ENCODE measurements at regions not wholly inside any gene's neighbourhood (a gene's known extent, or its start where the extent isn't known, plus 50 kb on each side); places are given as distances from the start of the nearest gene placed in this dataset.

GRCh38 chr5:106545325-106545724 lies 1125.4 kb downstream of the EFNA5 start:
- Histone ChIP-seq H3K27ac (ENCODE audit: low read depth in 2 of 2, low read length in 2 of 2) (no peak overlapping the region), H3K27me3 (ENCODE audit: control insufficient read depth, insufficient read depth, low read length) (no peaks in the 10 kb centered on the region), H3K4me1 (ENCODE audit: control insufficient read depth in 2 of 3, insufficient read depth in 2 of 3, low read depth in 1 of 3, low read length in 3 of 3) (no peaks in the 10 kb centered on the region), H3K36me3 (ENCODE audit: control insufficient read depth in 2 of 3, insufficient read depth in 3 of 3, low read length in 3 of 3) (no peaks in the 10 kb centered on the region), H3K9me3 (ENCODE audit: control insufficient read depth in 2 of 3, insufficient read depth in 1 of 3, low read length in 3 of 3) (peaks cover 0 to 28% (median 3%) of the 10 kb centered on the region in 3 donors), H3K4me3 (ENCODE audit: low read length in 3 of 3) (no peak overlapping the region), H3K9ac (ENCODE audit: low read length in 3 of 3) (no peak overlapping the region)
- no peak for TF ChIP-seq CTCF (IDR thresholded peaks at IDR 0.05; ENCODE audit: borderline replicate concordance, extremely low read depth, insufficient read depth)
- DNase-seq (no peak), FAIRE-seq (no peak)
- intact Hi-C loops (cut with DNase I), result no loop called here

GRCh38 chr5:106543330-106543729 lies 1127.4 kb downstream of the EFNA5 start:
- Histone ChIP-seq H3K4me3 (ENCODE audit: low read length in 3 of 3) (no peak overlapping the region), H3K4me1 (ENCODE audit: control insufficient read depth in 2 of 3, insufficient read depth in 2 of 3, low read depth in 1 of 3, low read length in 3 of 3) (no peaks in the 10 kb centered on the region), H3K27me3 (ENCODE audit: control insufficient read depth, insufficient read depth, low read length) (no peaks in the 10 kb centered on the region), H3K36me3 (ENCODE audit: control insufficient read depth in 2 of 3, insufficient read depth in 3 of 3, low read length in 3 of 3) (no peaks in the 10 kb centered on the region), H3K27ac (ENCODE audit: low read depth in 2 of 2, low read length in 2 of 2) (no peak overlapping the region), H3K9ac (ENCODE audit: low read length in 3 of 3) (no peak overlapping the region), H3K9me3 (ENCODE audit: control insufficient read depth in 2 of 3, insufficient read depth in 1 of 3, low read length in 3 of 3) (peaks cover 0 to 28% (median 3%) of the 10 kb centered on the region in 3 donors)
- intact Hi-C loops (cut with DNase I), result no loop called here
- no peak for FAIRE-seq
- no peak for TF ChIP-seq CTCF (IDR thresholded peaks at IDR 0.05; ENCODE audit: borderline replicate concordance, extremely low read depth, insufficient read depth)
- no peak for DNase-seq

GRCh38 chr5:106530150-106530549 lies 1140.6 kb downstream of the EFNA5 start:
- Histone ChIP-seq H3K9ac (ENCODE audit: low read length in 3 of 3) (no peak overlapping the region), H3K9me3 (ENCODE audit: control insufficient read depth in 2 of 3, insufficient read depth in 1 of 3, low read length in 3 of 3) (no peaks in the 10 kb centered on the region), H3K27ac (ENCODE audit: low read depth in 2 of 2, low read length in 2 of 2) (no peak overlapping the region), H3K36me3 (ENCODE audit: control insufficient read depth in 2 of 3, insufficient read depth in 3 of 3, low read length in 3 of 3) (no peaks in the 10 kb centered on the region), H3K27me3 (ENCODE audit: control insufficient read depth, insufficient read depth, low read length) (no peaks in the 10 kb centered on the region), H3K4me3 (ENCODE audit: low read length in 3 of 3) (no peak overlapping the region), H3K4me1 (ENCODE audit: control insufficient read depth in 2 of 3, insufficient read depth in 2 of 3, low read depth in 1 of 3, low read length in 3 of 3) (no peaks in the 10 kb centered on the region)
- DNase-seq (no peak), FAIRE-seq (no peak)
- no peak for TF ChIP-seq CTCF (IDR thresholded peaks at IDR 0.05; ENCODE audit: borderline replicate concordance, extremely low read depth, insufficient read depth)
- intact Hi-C loops (cut with DNase I), result no loop called here

- H3K9me3 ChIP-seq (ENCODE audit: control insufficient read depth in 2 of 3, insufficient read depth in 1 of 3, low read length in 3 of 3), result no peaks in the 10 kb centered on the region
- H3K27me3 ChIP-seq (ENCODE audit: control insufficient read depth, insufficient read depth, low read length), result no peaks in the 10 kb centered on the region
- H3K9ac ChIP-seq (ENCODE audit: low read length in 3 of 3), result no peak overlapping the region
- H3K36me3 ChIP-seq (ENCODE audit: control insufficient read depth in 2 of 3, insufficient read depth in 3 of 3, low read length in 3 of 3), result no peaks in the 10 kb centered on the region
- H3K4me1 ChIP-seq (ENCODE audit: control insufficient read depth in 2 of 3, insufficient read depth in 2 of 3, low read depth in 1 of 3, low read length in 3 of 3), result no peaks in the 10 kb centered on the region
- no peak for TF ChIP-seq CTCF (IDR thresholded peaks at IDR 0.05; ENCODE audit: borderline replicate concordance, extremely low read depth, insufficient read depth)
- H3K27ac ChIP-seq (ENCODE audit: low read depth in 2 of 2, low read length in 2 of 2), result no peak overlapping the region
- FAIRE-seq (no peak), DNase-seq (no peak)
- H3K4me3 ChIP-seq (ENCODE audit: low read length in 3 of 3), result no peak overlapping the region
- intact Hi-C loops (cut with DNase I), result no loop called here
These were observed 1145.3 kb downstream of the EFNA5 start for GRCh38 chr5:106525438-106525837.
